ENCODE measurements at regions not wholly inside any gene's neighbourhood (a gene's known extent, or its start where the extent isn't known, plus 50 kb on each side); places are given as distances from the start of the nearest gene placed in this dataset.

- no peak overlapping the region for H3K4me3 Mint-ChIP-seq (ENCODE audit: unreplicated experiment)
- no TSS peak for BruUV-seq (replicated peaks)
- H3K27me3 Mint-ChIP-seq (ENCODE audit: insufficient read depth, unreplicated experiment) = no peaks in the 10 kb centered on the region
- ChIA-PET CTCF (interaction anchor here (1.0 to 1.6 kb wide), 2 partner anchors 18 to 344 kb away, joined by 3 to 4 read pairs; no protein-coding TSS in a partner anchor), POLR2A (no interaction called here)
- TF ChIP-seq, protein P1, sequence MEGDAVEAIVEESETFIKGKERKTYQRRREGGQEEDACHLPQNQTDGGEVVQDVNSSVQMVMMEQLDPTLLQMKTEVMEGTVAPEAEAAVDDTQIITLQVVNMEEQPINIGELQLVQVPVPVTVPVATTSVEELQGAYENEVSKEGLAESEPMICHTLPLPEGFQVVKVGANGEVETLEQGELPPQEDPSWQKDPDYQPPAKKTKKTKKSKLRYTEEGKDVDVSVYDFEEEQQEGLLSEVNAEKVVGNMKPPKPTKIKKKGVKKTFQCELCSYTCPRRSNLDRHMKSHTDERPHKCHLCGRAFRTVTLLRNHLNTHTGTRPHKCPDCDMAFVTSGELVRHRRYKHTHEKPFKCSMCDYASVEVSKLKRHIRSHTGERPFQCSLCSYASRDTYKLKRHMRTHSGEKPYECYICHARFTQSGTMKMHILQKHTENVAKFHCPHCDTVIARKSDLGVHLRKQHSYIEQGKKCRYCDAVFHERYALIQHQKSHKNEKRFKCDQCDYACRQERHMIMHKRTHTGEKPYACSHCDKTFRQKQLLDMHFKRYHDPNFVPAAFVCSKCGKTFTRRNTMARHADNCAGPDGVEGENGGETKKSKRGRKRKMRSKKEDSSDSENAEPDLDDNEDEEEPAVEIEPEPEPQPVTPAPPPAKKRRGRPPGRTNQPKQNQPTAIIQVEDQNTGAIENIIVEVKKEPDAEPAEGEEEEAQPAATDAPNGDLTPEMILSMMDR (IDR thresholded peaks at IDR 0.05; ENCODE audit: unreplicated experiment) = no peak
- H3K4me1 Mint-ChIP-seq (ENCODE audit: insufficient read depth, unreplicated experiment) = no peaks in the 10 kb centered on the region
- no peaks in the 10 kb centered on the region for H3K9me3 Mint-ChIP-seq (ENCODE audit: unreplicated experiment)
- H3K36me3 Mint-ChIP-seq (ENCODE audit: insufficient read depth, unreplicated experiment) = no peaks in the 10 kb centered on the region
- intact Hi-C loops (cut with micrococcal nuclease) = no loop called here
- DNase-seq (ENCODE audit: unreplicated experiment) = no peak
- peak overlapping the region; percentile 46 for H3K27ac Mint-ChIP-seq (ENCODE audit: low read depth, unreplicated experiment)
These were observed 643.2 kb downstream of the KCNT2 start for GRCh38 chr1:195965036-195965435.

GRCh38 chr1:195964516-195964915, 643.7 kb downstream of the KCNT2 start:
- Mint-ChIP-seq H3K36me3 (ENCODE audit: insufficient read depth, unreplicated experiment) (no peaks in the 10 kb centered on the region), H3K4me3 (ENCODE audit: unreplicated experiment) (no peak overlapping the region), H3K9me3 (ENCODE audit: unreplicated experiment) (no peaks in the 10 kb centered on the region), H3K27ac (ENCODE audit: low read depth, unreplicated experiment) (no peak overlapping the region), H3K27me3 (ENCODE audit: insufficient read depth, unreplicated experiment) (no peaks in the 10 kb centered on the region), H3K4me1 (ENCODE audit: insufficient read depth, unreplicated experiment) (no peaks in the 10 kb centered on the region)
- CTCF ChIA-PET = interaction anchor here (0.7 kb wide), 2 partner anchors 25 to 78 kb away, joined by 4 to 5 read pairs; no protein-coding TSS in a partner anchor
- no peak for DNase-seq (ENCODE audit: unreplicated experiment)
- POLR2A ChIA-PET = interaction anchor here (1.2 kb wide), 1 partner anchor 103 kb away, joined by 3 read pairs; no protein-coding TSS in a partner anchor
- intact Hi-C loops (cut with micrococcal nuclease) = no loop called here
- BruUV-seq (replicated peaks) = no TSS peak
- TF ChIP-seq, protein P1 (IDR thresholded peaks at IDR 0.05; ENCODE audit: unreplicated experiment) = no peak

- H3K9me3 Mint-ChIP-seq (ENCODE audit: unreplicated experiment) = no peaks in the 10 kb centered on the region
- intact Hi-C loops (cut with micrococcal nuclease) = no loop called here
- H3K4me1 Mint-ChIP-seq (ENCODE audit: insufficient read depth, unreplicated experiment) = peaks cover 6% of the 10 kb centered on the region
- H3K4me3 Mint-ChIP-seq (ENCODE audit: unreplicated experiment) = no peak overlapping the region
- no peaks in the 10 kb centered on the region for H3K27me3 Mint-ChIP-seq (ENCODE audit: insufficient read depth, unreplicated experiment)
- no peak for DNase-seq (ENCODE audit: unreplicated experiment)
- ChIA-PET CTCF (no interaction called here), POLR2A (interaction anchor here (0.6 kb wide), 2 partner anchors 83 to 540 kb away, joined by 3 read pairs; no protein-coding TSS in a partner anchor)
- no peaks in the 10 kb centered on the region for H3K36me3 Mint-ChIP-seq (ENCODE audit: insufficient read depth, unreplicated experiment)
- H3K27ac Mint-ChIP-seq (ENCODE audit: low read depth, unreplicated experiment) = no peak overlapping the region
- no TSS peak for BruUV-seq (replicated peaks)
- TF ChIP-seq, protein P1 (IDR thresholded peaks at IDR 0.05; ENCODE audit: unreplicated experiment) = no peak
These were observed 646.2 kb downstream of the KCNT2 start for GRCh38 chr1:195962051-195962450.

- intact Hi-C loops (cut with micrococcal nuclease) = no loop called here
- H3K27ac Mint-ChIP-seq (ENCODE audit: low read depth, unreplicated experiment) = no peak overlapping the region
- no peaks in the 10 kb centered on the region for H3K27me3 Mint-ChIP-seq (ENCODE audit: insufficient read depth, unreplicated experiment)
- H3K36me3 Mint-ChIP-seq (ENCODE audit: insufficient read depth, unreplicated experiment) = no peaks in the 10 kb centered on the region
- BruUV-seq (replicated peaks) = no TSS peak
- TF ChIP-seq, protein P1 (IDR thresholded peaks at IDR 0.05; ENCODE audit: unreplicated experiment) = no peak
- H3K9me3 Mint-ChIP-seq (ENCODE audit: unreplicated experiment) = no peaks in the 10 kb centered on the region
- H3K4me3 Mint-ChIP-seq (ENCODE audit: unreplicated experiment) = no peak overlapping the region
- CTCF ChIA-PET = no interaction called here
- no peak for DNase-seq (ENCODE audit: unreplicated experiment)
- POLR2A ChIA-PET = no interaction called here
- peaks cover 6% of the 10 kb centered on the region for H3K4me1 Mint-ChIP-seq (ENCODE audit: insufficient read depth, unreplicated experiment)
These were observed 647.7 kb downstream of the KCNT2 start for GRCh38 chr1:195960580-195960979.
